HepG2 (cell line): ENCODE measurements at regions not wholly inside any gene's neighbourhood (a gene's known extent, or its start where the extent isn't known, plus 50 kb on each side); places are given as distances from the start of the nearest gene placed in this dataset.

Source experiments
- ATAC-seq: fragments of 200-7000 bp; cut with Tn5 transposase; 3 replicates; pipeline ENCODE4 v1.9.1; 2020; ENCODE audit warnings: mild to moderate bottlenecking, moderate library complexity
- BruUV-seq: library from RNA; stranded (reverse); fragments of 400-500 nt; replicated peaks from 2 replicates; lab custom pipeline; 2021; lab: Mats Ljungman, UMichigan
- CTCF ChIA-PET: fragments of 300-600 bp; formaldehyde crosslinking; extraction: SDS; loops from one replicate; lab custom pipeline; 2021; ENCODE audit warnings: low total read pairs, inconsistent platforms, low intra/inter-chr PET ratio; lab: Yijun Ruan, JAX
- POLR2A ChIA-PET: fragments of 350-600 bp; sonication (Branson Sonifier 250); formaldehyde crosslinking; loops from one replicate; lab custom pipeline; 2020; ENCODE audit warnings: antibody characterized with exemption, inconsistent platforms; lab: Yijun Ruan, JAX
- DNase-seq: peaks from one replicate; pipeline ENCODE4 v3.0.0-alpha.2; 2015; ENCODE audit warnings: low spot score
- FAIRE-seq: peaks from 3 replicates; lab custom pipeline; 2011; peaks lifted over from hg19 to GRCh38; lab: Jason Lieb, UNC
- H2AFZ ChIP-seq: one replicate; pipeline ENCODE4 v1.6.1; 2011; ENCODE audit warnings: low read length, inconsistent platforms
- H3K27ac ChIP-seq: fragments of 300-600 bp; 3 replicates; pipeline ENCODE4 v1.8.0; 2011; ENCODE audit warnings: mixed run types, mild to moderate bottlenecking, mixed read lengths, low read length, inconsistent platforms; ENCODE audit not compliant: insufficient read depth; ENCODE audit errors: extremely low read length
- H3K27me3 ChIP-seq, 2 experiments: fragments of 200-600 bp in 1 of 2; 2 replicates in 1 of 2; 3 replicates in 1 of 2; pipeline versions ENCODE4 v1.6.0 to v1.8.0; 2011; ENCODE audit warnings: low read length in 2 of 2, mild to moderate bottlenecking in 2 of 2, moderate library complexity in 2 of 2, inconsistent platforms in 1 of 2; ENCODE audit not compliant: insufficient read depth in 2 of 2, control insufficient read depth in 1 of 2
- H3K36me3 ChIP-seq, 2 experiments: fragments of 200-600 bp in 1 of 2; replicated peaks in 1 of 2; 2 replicates in 1 of 2; 3 replicates in 1 of 2; pipeline versions ENCODE4 v1.5.1 to v1.8.0; 2011; ENCODE audit warnings: low read length in 2 of 2, inconsistent platforms in 1 of 2; ENCODE audit not compliant: insufficient read depth in 2 of 2, control insufficient read depth in 1 of 2
- H3K4me1 ChIP-seq: 2 replicates; pipeline ENCODE4 v1.5.1; 2012; ENCODE audit warnings: low read length, inconsistent platforms; ENCODE audit not compliant: insufficient read depth
- H3K4me2 ChIP-seq: 2 replicates; pipeline ENCODE4 v1.6.0; 2011; ENCODE audit warnings: low read depth, low read length, inconsistent platforms
- H3K4me3 ChIP-seq, 3 experiments: fragments of 200-600 bp in 1 of 3; sonication (generic), shearing (Covaris generic) in 1 of 3; replicated peaks in 1 of 3; 2 replicates each; pipeline ENCODE4 v1.5.1; 2011 to 2016; ENCODE audit warnings: low read length in 3 of 3, inconsistent platforms in 2 of 3, low read depth in 2 of 3, mild to moderate bottlenecking in 2 of 3, control low read depth in 1 of 3, mixed read lengths in 1 of 3; ENCODE audit not compliant: insufficient read depth in 1 of 3
- H3K79me2 ChIP-seq: one replicate; pipeline ENCODE4 v1.6.1; 2011; ENCODE audit warnings: low read length, inconsistent platforms; ENCODE audit not compliant: insufficient read depth
- H3K9ac ChIP-seq: 2 replicates; pipeline ENCODE4 v1.6.0; 2011; ENCODE audit warnings: mild to moderate bottlenecking, low read depth, low read length, inconsistent platforms; ENCODE audit not compliant: insufficient read depth
- H3K9me3 ChIP-seq: 2 replicates; pipeline ENCODE4 v1.5.1; 2012; ENCODE audit warnings: mild to moderate bottlenecking, low read length
- H4K20me1 ChIP-seq: 2 replicates; pipeline ENCODE4 v1.6.0; 2011; ENCODE audit warnings: inconsistent platforms, mild to moderate bottlenecking, low read length, moderate library complexity; ENCODE audit not compliant: insufficient read depth
- IRF2 ChIP-seq: IDR thresholded peaks from 2 replicates; pipeline ENCODE4 v1.6.1; 2018; ENCODE audit warnings: missing genetic modification reagents, missing compliant biosample characterization
- SMAD3 ChIP-seq: sonication (generic); formaldehyde crosslinking; IDR thresholded peaks from 2 replicates; pipeline ENCODE4 v1.4.0; 2020; ENCODE audit warnings: missing genetic modification reagents
- SRSF4 ChIP-seq: fragments of 200-400 bp; formaldehyde crosslinking; IDR thresholded peaks from one replicate; pipeline ENCODE4 v1.6.1; 2018; ENCODE audit warnings: mild to moderate bottlenecking, low read depth, low read length, moderate library complexity; ENCODE audit not compliant: poor library complexity, severe bottlenecking
- SRY ChIP-seq: sonication (generic); formaldehyde crosslinking; IDR thresholded peaks from 2 replicates; pipeline ENCODE4 v1.8.0; 2022; ENCODE audit warnings: mild to moderate bottlenecking, missing genetic modification reagents
- THAP11 ChIP-seq: IDR thresholded peaks from 2 replicates; pipeline ENCODE4 v1.6.1; 2016; ENCODE audit warnings: missing biosample characterization, missing genetic modification reagents
- ZBTB44 ChIP-seq: sonication (generic); formaldehyde crosslinking; IDR thresholded peaks from 2 replicates; pipeline ENCODE4 v1.4.0; 2020; ENCODE audit warnings: missing genetic modification reagents
- ZIK1 ChIP-seq: sonication (generic); formaldehyde crosslinking; IDR thresholded peaks from 2 replicates; pipeline ENCODE4 v1.5.0; 2020; ENCODE audit warnings: mild to moderate bottlenecking, low read depth, missing genetic modification reagents, borderline replicate concordance
- ZNF207 ChIP-seq: fragments of 450-650 bp; IDR thresholded peaks from 2 replicates; pipeline ENCODE4 v1.6.1; 2016; ENCODE audit warnings: antibody characterized with exemption, borderline replicate concordance
- in situ Hi-C: cut with HindIII; loops from 2 replicates; pipeline ENCODE4 v1.10.0; 2017; ENCODE audit warnings: low pct_unique_long_range_greater_than_20kb; ENCODE audit not compliant: extremely low pct_ligation_motif_present
- intact Hi-C: fragments of 100-400 bp; cut with micrococcal nuclease; formaldehyde crosslinking; loops from one replicate; pipeline ENCODE4 v1.10.0; 2022; ENCODE audit not compliant: unreplicated experiment
- TF ChIP-seq, protein P1 (sequence below): sonication (generic); formaldehyde crosslinking; IDR thresholded peaks from 2 replicates; pipeline ENCODE4 v1.4.0; 2020; ENCODE audit warnings: mild to moderate bottlenecking, missing genetic modification reagents

- H3K4me2 ChIP-seq, result no peak overlapping the region
- H3K36me3 ChIP-seq, result no peaks in the 10 kb centered on the region
- no peak overlapping the region for H3K4me3 ChIP-seq
- BruUV-seq, result no TSS peak
- intact Hi-C loops (no loop called here), in situ Hi-C loops (no loop called here)
- H4K20me1 ChIP-seq, result no peaks in the 10 kb centered on the region
- H3K4me1 ChIP-seq, result no peaks in the 10 kb centered on the region
- no peaks in the 10 kb centered on the region for H3K9me3 ChIP-seq
- ATAC-seq (no peak), FAIRE-seq (no peak), DNase-seq (no peak)
- no peak overlapping the region for H2AFZ ChIP-seq
- no peaks in the 10 kb centered on the region for H3K27me3 ChIP-seq
- no peaks in the 10 kb centered on the region for H3K79me2 ChIP-seq
- CTCF ChIA-PET, result no interaction called here
- TF ChIP-seq SRY, result no peak
- TF ChIP-seq IRF2, result no peak
- TF ChIP-seq ZBTB44 (CRISPR knock-in tag), result no peak
- no peak for TF ChIP-seq THAP11 (CRISPR knock-in tag)
- no peak for TF ChIP-seq SMAD3
- no peak for TF ChIP-seq ZNF207
- TF ChIP-seq SRSF4, result no peak
- no peak for TF ChIP-seq ZIK1
- TF ChIP-seq, protein P1, sequence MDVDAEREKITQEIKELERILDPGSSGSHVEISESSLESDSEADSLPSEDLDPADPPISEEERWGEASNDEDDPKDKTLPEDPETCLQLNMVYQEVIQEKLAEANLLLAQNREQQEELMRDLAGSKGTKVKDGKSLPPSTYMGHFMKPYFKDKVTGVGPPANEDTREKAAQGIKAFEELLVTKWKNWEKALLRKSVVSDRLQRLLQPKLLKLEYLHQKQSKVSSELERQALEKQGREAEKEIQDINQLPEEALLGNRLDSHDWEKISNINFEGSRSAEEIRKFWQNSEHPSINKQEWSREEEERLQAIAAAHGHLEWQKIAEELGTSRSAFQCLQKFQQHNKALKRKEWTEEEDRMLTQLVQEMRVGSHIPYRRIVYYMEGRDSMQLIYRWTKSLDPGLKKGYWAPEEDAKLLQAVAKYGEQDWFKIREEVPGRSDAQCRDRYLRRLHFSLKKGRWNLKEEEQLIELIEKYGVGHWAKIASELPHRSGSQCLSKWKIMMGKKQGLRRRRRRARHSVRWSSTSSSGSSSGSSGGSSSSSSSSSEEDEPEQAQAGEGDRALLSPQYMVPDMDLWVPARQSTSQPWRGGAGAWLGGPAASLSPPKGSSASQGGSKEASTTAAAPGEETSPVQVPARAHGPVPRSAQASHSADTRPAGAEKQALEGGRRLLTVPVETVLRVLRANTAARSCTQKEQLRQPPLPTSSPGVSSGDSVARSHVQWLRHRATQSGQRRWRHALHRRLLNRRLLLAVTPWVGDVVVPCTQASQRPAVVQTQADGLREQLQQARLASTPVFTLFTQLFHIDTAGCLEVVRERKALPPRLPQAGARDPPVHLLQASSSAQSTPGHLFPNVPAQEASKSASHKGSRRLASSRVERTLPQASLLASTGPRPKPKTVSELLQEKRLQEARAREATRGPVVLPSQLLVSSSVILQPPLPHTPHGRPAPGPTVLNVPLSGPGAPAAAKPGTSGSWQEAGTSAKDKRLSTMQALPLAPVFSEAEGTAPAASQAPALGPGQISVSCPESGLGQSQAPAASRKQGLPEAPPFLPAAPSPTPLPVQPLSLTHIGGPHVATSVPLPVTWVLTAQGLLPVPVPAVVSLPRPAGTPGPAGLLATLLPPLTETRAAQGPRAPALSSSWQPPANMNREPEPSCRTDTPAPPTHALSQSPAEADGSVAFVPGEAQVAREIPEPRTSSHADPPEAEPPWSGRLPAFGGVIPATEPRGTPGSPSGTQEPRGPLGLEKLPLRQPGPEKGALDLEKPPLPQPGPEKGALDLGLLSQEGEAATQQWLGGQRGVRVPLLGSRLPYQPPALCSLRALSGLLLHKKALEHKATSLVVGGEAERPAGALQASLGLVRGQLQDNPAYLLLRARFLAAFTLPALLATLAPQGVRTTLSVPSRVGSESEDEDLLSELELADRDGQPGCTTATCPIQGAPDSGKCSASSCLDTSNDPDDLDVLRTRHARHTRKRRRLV (CRISPR knock-in tag), result no peak
- H3K9ac ChIP-seq, result no peak overlapping the region
- H3K27ac ChIP-seq, result no peak overlapping the region
- POLR2A ChIA-PET, result no interaction called here
Measured at GRCh38 chr6:93164781-93165180, 254.6 kb downstream of the EPHA7 start.
